ENCODE measurements at regions not wholly inside any gene's neighbourhood (a gene's known extent, or its start where the extent isn't known, plus 50 kb on each side); places are given as distances from the start of the nearest gene placed in this dataset.

DNA sequence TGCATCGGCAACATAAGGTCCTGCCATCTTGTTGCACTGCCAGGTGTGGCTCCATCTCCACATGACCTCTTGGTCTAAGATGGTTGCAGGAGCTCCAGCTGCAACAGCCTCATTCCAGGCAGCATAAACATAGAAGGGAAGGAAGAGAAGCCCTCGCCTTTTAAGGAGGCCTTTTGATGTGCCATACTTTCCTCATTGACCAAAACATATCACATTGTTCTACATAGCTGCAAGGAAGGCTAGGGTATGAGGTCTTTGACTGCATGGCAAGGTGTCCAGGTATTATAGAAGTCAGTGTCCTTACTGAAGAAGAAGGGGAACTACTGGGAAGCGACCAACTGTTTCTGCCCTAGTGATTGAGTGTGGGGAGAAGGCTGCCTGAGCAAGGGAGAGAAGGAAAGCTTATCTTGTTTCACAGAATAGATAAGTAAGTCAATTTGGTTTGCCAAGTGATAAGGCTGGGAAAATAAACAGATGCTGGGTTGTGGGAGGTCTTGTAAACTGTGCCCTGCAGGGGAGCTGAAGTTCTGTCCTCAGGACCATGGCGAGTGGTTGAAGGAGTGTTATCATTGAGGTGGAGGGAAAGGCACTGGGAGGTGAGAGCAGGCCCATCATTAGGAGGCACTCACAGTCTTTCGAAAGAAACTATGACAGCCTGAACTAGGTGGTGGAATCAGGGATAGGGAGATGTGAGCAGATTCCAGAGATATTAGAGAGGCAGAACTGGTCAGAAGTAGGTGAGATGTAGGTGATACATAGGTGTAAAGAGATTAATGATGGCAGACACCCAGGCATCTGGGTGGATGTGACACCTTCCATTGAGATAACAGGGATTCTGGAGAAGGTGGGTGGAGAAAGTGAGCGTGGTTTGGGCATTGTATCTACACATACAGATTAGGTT, 93.8 kb upstream of the IGF1R start:
- Mint-ChIP-seq H3K27me3 (ENCODE audit: insufficient read depth) (peaks cover 17% of the 10 kb centered on the region), H3K36me3 (ENCODE audit: low read depth) (0 out of 2 replicates have a peak, but pooled peaks cover 6% of the 10 kb centered on the region), H3K4me3 (no peak overlapping the region), H3K27ac (no peak overlapping the region), H3K9me3 (peaks cover 8% of the 10 kb centered on the region; the same call in 1 of the 2 replicates), H3K4me1 (ENCODE audit: low read depth) (no peaks in the 10 kb centered on the region)
- no peak for DNase-seq
- TF ChIP-seq, protein P1, sequence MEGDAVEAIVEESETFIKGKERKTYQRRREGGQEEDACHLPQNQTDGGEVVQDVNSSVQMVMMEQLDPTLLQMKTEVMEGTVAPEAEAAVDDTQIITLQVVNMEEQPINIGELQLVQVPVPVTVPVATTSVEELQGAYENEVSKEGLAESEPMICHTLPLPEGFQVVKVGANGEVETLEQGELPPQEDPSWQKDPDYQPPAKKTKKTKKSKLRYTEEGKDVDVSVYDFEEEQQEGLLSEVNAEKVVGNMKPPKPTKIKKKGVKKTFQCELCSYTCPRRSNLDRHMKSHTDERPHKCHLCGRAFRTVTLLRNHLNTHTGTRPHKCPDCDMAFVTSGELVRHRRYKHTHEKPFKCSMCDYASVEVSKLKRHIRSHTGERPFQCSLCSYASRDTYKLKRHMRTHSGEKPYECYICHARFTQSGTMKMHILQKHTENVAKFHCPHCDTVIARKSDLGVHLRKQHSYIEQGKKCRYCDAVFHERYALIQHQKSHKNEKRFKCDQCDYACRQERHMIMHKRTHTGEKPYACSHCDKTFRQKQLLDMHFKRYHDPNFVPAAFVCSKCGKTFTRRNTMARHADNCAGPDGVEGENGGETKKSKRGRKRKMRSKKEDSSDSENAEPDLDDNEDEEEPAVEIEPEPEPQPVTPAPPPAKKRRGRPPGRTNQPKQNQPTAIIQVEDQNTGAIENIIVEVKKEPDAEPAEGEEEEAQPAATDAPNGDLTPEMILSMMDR (IDR thresholded peaks at IDR 0.05) = no peak

DNA sequence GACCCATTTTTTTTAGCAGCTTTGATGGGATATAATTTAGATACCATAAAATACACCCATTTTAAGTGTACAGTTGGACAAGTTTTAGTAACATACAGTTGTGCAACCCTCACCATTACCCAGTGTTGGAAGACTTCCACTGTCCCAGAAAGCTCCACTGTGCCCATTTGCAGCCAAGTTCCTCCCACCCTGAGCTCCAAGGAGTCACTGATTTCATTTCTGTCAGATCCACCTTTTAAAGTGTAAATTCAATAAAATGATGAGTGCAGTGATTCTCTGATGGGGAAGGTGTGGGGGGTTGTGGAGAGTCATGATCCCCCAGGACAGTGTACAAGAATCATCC, 93.2 kb upstream of the IGF1R start:
- TF ChIP-seq, protein P1 (IDR thresholded peaks at IDR 0.05) = no peak

DNA sequence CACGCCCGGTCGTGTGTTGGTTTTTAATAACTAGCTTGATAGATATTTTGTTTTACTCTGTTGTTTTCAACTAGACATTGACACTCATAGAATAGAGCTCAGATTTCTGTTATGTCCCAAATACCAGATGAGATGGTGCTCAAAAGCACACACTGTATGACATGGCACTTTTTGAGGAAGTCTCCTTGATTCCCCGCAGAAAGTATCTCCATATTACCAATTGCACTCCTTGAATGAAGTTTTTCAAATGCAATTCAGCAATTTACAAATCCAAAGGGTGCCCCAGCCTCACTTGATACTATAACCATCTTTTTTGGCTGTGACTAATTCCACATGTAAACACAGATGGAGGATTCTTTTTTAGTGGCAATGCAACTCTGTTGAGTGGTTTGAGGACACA, 92.0 kb upstream of the IGF1R start:
- TF ChIP-seq, protein P1 (IDR thresholded peaks at IDR 0.05) = no peak
- Mint-ChIP-seq H3K4me3 (no peak overlapping the region), H3K4me1 (ENCODE audit: low read depth) (no peaks in the 10 kb centered on the region), H3K27ac (no peak overlapping the region), H3K36me3 (ENCODE audit: low read depth) (no peaks in the 10 kb centered on the region), H3K27me3 (ENCODE audit: insufficient read depth) (peaks cover 22% of the 10 kb centered on the region), H3K9me3 (no peaks in the 10 kb centered on the region)
- no peak for DNase-seq

More for the DNA sequence above, 93.2 kb upstream of the IGF1R start:
- H3K9me3 Mint-ChIP-seq = peaks cover 7% of the 10 kb centered on the region; the same call in 1 of the 2 replicates
- DNase-seq = no peak
- H3K27me3 Mint-ChIP-seq (ENCODE audit: insufficient read depth) = peaks cover 21% of the 10 kb centered on the region
- no peaks in the 10 kb centered on the region for H3K4me1 Mint-ChIP-seq (ENCODE audit: low read depth)
- H3K4me3 Mint-ChIP-seq = no peak overlapping the region
- H3K27ac Mint-ChIP-seq = no peak overlapping the region
- 0 out of 2 replicates have a peak, but pooled peaks cover 5% of the 10 kb centered on the region for H3K36me3 Mint-ChIP-seq (ENCODE audit: low read depth)

- Mint-ChIP-seq H3K4me3 (no peak overlapping the region), H3K36me3 (ENCODE audit: low read depth) (no peaks in the 10 kb centered on the region), H3K27ac (no peak overlapping the region), H3K27me3 (ENCODE audit: insufficient read depth) (peaks cover 19% of the 10 kb centered on the region), H3K4me1 (ENCODE audit: low read depth) (no peaks in the 10 kb centered on the region), H3K9me3 (no peaks in the 10 kb centered on the region)
- DNase-seq = no peak
- TF ChIP-seq, protein P1 (IDR thresholded peaks at IDR 0.05) = no peak
Measured at GRCh38 chr15:98560338-98560737, 88.0 kb upstream of the IGF1R start.

DNA sequence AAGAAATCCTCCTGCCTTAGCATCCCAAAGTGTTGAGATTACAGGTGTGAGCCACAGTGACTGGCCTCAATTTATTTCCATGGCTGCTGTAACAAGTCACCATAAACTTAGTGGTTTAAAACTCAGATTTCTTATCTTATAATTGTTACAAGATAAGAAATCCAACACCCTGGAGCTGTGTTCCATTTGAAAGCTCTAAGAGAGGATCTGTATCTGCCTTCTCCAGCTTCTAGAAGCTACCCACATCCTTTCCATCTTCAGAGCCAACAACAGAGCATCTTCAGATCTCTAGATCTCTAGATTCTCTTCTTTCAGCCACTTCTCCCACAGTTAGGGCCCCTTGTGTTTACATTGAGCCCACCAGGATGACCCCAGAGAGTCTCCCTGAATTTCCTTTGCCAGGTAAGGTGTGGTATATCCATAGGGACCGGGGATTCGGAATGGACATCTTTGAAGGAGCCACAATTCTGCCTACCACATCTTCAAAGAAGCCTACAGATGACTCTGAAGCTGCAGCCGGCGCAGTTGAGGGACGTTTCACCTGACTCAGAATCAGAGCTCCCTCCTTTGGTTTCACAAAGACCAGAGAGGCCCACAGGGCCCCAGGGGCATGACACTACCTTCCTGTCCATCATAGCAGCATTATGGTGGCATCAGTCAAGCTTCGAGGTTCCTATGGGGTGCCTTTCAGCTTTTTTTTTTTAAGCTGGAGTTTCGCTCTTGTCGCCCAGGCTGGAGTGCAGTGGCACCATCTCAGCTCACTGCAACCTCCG, 87.0 kb upstream of the IGF1R start:
- DNase-seq = no peak
- Mint-ChIP-seq H3K27me3 (ENCODE audit: insufficient read depth) (peaks cover 22% of the 10 kb centered on the region), H3K4me1 (ENCODE audit: low read depth) (no peaks in the 10 kb centered on the region), H3K9me3 (no peaks in the 10 kb centered on the region), H3K4me3 (no peak overlapping the region), H3K27ac (no peak overlapping the region), H3K36me3 (ENCODE audit: low read depth) (no peaks in the 10 kb centered on the region)
- TF ChIP-seq, protein P1 (IDR thresholded peaks at IDR 0.05) = no peak

All from HFFc6 (cell line).